ENCODE measurements at regions not wholly inside any gene's neighbourhood (a gene's known extent, or its start where the extent isn't known, plus 50 kb on each side); places are given as distances from the start of the nearest gene placed in this dataset.

DNA sequence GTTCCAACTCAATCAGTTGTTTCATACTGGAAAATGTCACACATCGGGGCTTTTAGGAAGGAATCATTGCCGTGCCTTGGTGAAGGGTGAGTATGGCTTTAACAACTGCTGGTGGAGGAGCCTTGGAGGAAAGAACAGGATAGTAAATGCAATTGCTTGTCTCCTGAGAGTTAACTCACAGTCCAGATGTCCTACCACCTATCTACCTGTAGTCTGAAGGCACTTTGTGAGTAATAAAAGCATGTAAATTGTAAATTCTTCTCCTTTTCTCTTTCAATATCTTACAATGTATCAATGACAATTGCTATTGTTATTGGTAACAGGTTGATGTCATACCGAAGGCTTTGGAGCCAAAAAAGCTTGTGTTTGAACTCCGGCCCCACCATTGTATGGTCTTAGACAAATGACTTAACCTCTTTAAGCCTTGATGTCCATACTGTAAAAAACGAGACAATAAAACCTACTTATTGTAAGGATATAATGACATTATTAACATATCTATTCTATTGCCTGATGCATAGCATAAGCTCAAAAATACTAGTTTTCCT lies 397.4 kb downstream of the ADAMTS20 start:
- TF ChIP-seq, protein P1, sequence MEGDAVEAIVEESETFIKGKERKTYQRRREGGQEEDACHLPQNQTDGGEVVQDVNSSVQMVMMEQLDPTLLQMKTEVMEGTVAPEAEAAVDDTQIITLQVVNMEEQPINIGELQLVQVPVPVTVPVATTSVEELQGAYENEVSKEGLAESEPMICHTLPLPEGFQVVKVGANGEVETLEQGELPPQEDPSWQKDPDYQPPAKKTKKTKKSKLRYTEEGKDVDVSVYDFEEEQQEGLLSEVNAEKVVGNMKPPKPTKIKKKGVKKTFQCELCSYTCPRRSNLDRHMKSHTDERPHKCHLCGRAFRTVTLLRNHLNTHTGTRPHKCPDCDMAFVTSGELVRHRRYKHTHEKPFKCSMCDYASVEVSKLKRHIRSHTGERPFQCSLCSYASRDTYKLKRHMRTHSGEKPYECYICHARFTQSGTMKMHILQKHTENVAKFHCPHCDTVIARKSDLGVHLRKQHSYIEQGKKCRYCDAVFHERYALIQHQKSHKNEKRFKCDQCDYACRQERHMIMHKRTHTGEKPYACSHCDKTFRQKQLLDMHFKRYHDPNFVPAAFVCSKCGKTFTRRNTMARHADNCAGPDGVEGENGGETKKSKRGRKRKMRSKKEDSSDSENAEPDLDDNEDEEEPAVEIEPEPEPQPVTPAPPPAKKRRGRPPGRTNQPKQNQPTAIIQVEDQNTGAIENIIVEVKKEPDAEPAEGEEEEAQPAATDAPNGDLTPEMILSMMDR (IDR thresholded peaks at IDR 0.05), result no peak
- TF ChIP-seq POLR2A (IDR thresholded peaks at IDR 0.05), result no peak
